ENCODE measurements at regions not wholly inside any gene's neighbourhood (a gene's known extent, or its start where the extent isn't known, plus 50 kb on each side); places are given as distances from the start of the nearest gene placed in this dataset.

- no peak for TF ChIP-seq CTCF (IDR thresholded peaks at IDR 0.05; ENCODE audit: control insufficient read depth, insufficient read depth, low read depth, low read length, missing control alignments)
- H3K4me3 ChIP-seq (ENCODE audit: control insufficient read depth, low read depth, low read length) = no peak overlapping the region
- no peak for DNase-seq (ENCODE audit: low read depth)
Observed at GRCh38 chr7:17040716-17041115, 158.9 kb upstream of the AGR3 start.

- H3K4me3 ChIP-seq (ENCODE audit: control insufficient read depth, low read depth, low read length) = no peak overlapping the region
- DNase-seq (ENCODE audit: low read depth) = peak; percentile 73
- no peak for TF ChIP-seq CTCF (IDR thresholded peaks at IDR 0.05; ENCODE audit: control insufficient read depth, insufficient read depth, low read depth, low read length, missing control alignments)
Observed at GRCh38 chr7:17041324-17041723, 159.5 kb upstream of the AGR3 start.

- TF ChIP-seq CTCF (IDR thresholded peaks at IDR 0.05; ENCODE audit: control insufficient read depth, insufficient read depth, low read depth, low read length, missing control alignments) = no peak
- no peak overlapping the region for H3K4me3 ChIP-seq (ENCODE audit: control insufficient read depth, low read depth, low read length)
Observed at GRCh38 chr7:17042211-17042610, 160.4 kb upstream of the AGR3 start.

GRCh38 chr7:17043012-17043877 is 161.5 kb upstream of the AGR3 start:
- H3K4me3 ChIP-seq (ENCODE audit: control insufficient read depth, low read depth, low read length) = no peak overlapping the region
- TF ChIP-seq CTCF (IDR thresholded peaks at IDR 0.05; ENCODE audit: control insufficient read depth, insufficient read depth, low read depth, low read length, missing control alignments) = no peak
- DNase-seq (ENCODE audit: low read depth) = no peak

More at GRCh38 chr7:17042211-17042610, 160.4 kb upstream of the AGR3 start:
- no peak for DNase-seq (ENCODE audit: low read depth)

GRCh38 chr7:17044396-17044795 is 162.6 kb upstream of the AGR3 start:
- DNase-seq (ENCODE audit: low read depth) = no peak
- no peak overlapping the region for H3K4me3 ChIP-seq (ENCODE audit: control insufficient read depth, low read depth, low read length)
- no peak for TF ChIP-seq CTCF (IDR thresholded peaks at IDR 0.05; ENCODE audit: control insufficient read depth, insufficient read depth, low read depth, low read length, missing control alignments)

GRCh38 chr7:17044861-17045260 is 163.1 kb upstream of the AGR3 start:
- H3K4me3 ChIP-seq (ENCODE audit: control insufficient read depth, low read depth, low read length) = no peak overlapping the region
- no peak for TF ChIP-seq CTCF (IDR thresholded peaks at IDR 0.05; ENCODE audit: control insufficient read depth, insufficient read depth, low read depth, low read length, missing control alignments)
- no peak for DNase-seq (ENCODE audit: low read depth)
